Left kidney (tissue), 1 donor: ENCODE measurements at regions not wholly inside any gene's neighbourhood (a gene's known extent, or its start where the extent isn't known, plus 50 kb on each side); places are given as distances from the start of the nearest gene placed in this dataset.
"Not testable (repeated sequence)": the region's sequence is repeated elsewhere in the genome, so short reads cannot be mapped to it uniquely, and the experiment has no call there.

Experiments used
- DNase-seq: peaks from one replicate; pipeline ENCODE4 v3.0.0-alpha.2; 2013

DNA sequence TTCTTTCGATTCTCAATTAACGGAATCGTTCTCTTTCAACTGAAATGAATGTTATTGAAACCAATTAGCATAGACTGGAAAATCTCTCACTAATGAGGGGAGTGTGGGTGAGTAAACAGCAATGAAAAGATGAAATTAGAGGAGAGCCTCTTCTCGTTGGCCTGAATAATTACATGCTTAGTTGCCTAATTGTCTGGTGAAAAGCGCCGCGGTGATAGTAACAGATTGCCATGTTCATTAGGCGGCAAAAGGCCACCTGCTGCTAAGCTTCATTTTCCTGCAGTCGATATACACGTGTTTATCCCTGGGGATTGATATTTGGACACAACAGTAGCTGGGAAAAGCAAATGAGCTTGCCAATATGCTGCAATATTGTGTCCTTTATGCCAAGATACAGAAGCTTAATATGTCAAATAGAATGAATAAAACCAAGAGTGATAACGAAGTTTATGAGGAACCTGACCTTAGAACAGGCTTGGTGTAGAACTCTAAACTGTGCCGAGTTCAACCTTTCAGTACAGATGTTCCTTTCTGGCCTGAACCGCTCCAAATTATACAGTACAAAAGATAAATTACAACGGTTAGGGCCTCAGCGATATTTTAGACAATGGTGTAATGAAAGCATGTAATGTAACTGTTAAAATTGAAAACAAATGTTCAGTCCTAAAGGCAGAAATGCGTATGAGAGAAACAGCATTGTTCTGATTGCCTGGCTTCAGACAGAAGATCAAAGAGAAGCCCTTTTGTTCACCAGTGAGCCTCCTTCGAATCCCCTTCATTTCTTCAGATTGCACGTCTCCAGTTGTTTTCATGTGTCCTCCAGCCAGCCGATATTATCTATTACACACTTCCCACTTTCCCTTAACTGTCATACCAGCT is 185.2 kb downstream of the SHOX2 start:
- DNase-seq, result no peak

DNA sequence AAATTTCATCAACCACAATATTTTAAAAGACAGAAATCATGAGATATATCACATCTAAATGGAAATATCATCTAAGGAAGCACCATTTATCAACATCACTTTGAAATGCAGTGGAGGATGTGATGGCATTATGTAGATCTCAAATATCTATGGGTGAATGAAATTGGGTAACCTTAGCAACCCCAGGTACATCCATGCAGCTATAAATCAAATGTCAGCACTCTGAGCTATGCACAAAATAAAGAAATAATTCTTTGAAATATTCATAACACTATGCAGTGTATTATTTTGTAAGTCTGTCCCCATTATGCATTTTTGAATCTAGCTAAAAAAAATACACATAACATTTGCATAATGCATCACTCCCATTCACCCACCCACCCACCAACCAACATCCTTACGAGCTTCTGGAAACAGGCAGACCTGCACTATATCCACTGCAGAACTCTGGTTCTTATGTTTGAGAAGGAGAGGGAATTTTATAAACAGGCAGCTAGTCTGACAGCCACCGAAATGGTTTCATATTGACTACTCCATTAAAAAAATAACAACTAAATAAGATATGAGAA is 186.8 kb downstream of the SHOX2 start:
- no peak for DNase-seq

DNA sequence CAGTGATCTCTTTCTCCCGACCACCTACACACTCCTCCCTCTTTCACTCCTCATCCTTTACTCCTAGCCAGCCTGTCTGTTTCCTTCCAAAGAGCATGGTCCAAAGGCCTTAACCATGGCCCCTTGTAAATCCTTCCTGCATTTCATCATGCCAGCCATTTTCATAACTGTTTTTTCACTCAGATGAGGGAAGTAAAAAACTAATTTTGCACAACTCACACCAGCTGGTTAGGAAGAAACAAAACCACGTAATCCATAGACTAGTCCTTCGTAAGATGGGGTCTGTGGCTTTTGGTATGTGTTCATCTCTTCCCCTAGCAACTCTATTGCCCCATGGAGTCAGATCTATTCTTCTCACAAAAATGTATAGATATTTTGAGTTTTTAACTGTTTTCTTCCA is 187.8 kb downstream of the SHOX2 start:
- no peak for DNase-seq

DNA sequence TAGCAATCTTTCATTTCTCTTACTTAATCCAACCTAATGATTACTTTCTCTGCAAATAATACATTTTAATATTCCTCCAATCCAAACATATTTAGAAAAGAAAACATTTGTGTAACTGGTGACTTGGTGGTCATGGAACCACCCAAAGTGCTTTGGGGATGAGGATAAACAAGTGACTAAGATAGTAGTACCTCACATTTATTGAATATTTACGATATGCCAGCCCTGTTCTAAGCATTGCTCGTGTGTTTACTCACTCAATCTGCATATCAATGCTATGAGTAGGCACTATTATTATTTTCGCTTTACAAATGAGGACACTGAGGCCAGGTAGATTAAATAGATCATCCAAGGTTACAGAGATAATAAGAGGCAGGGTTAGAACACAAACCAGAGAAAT is 189.5 kb downstream of the SHOX2 start:
- DNase-seq, result no peak

DNA sequence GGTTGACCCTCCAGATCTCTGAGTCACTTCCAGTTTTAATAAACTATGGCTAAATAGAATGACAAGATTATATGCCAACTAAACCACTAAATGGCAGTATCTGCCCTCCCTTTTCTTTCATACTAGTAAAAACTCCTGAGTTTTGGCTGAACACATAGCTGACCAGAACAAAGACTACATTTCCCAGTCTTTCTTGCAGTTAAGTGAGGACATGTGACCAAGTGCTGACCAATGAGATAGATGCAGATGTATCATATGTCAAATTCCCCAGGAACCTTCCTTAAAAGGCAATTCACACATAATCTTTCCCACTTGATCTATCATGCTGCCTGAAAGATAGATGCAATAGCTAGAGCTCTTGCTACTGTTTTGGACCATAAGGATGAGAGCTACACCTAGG is 191.3 kb downstream of the SHOX2 start:
- DNase-seq, result no peak

DNA sequence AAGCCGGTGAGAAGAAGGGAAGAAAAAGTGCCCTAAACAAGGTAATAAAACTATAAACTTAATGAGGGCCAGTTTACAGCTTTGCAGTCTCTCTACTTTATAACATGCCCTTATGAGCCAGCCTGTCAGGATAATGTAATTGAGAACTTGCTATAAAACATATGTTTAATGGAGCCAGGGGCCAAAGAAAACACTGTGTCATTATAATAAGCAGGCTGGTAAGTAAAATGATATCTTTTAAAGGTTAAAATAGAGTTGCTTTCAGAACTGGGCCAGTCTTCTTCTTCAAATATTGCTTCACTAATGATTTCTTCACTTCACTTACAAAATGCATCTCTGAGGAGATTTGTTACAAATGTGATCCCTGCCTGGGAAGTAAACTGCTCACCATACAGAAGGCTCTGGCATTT is 192.5 kb downstream of the SHOX2 start:
- DNase-seq, result peak; percentile 61

DNA sequence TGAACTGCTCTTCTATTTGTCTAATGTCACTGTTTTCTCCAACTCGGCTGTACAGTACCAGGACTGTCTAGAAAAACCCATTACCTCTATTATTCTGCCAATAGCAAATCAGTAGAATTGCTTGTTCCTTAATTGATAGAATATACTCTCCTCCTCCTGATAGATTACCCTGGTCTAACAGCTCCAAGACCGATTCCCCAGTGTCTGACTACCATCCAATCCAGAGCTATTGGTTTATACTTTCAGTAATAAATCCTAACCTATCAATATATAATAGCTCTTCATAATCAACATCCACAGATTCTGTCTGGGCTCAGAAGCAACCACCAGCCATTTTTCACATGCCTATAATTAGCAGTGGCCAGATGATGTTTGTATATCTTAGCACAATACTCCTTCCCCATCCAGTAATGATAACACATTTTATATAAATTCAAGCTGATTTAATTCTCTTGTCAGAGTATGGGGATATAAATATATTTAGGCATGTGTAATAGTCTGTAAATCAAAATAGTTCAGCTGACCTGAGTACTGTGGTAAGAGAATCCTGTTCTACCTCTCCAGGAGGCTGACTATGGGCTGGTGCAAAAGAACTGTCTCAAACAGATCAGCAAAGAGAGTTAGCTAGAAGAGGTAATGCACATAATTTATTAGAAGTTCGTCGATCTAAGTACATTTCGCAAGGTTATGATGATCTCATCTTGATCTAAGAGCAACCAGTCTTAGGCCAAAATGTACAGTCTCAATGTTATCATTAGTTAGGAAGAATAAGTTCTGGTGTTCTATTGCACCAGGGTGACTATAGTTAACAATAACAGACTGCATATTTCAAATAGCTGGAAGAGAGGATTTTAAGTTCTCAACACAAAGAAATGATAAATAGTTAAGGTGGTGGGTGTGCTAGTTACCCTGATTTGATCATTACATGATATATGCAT is 193.4 kb downstream of the SHOX2 start:
- no peak for DNase-seq

DNA sequence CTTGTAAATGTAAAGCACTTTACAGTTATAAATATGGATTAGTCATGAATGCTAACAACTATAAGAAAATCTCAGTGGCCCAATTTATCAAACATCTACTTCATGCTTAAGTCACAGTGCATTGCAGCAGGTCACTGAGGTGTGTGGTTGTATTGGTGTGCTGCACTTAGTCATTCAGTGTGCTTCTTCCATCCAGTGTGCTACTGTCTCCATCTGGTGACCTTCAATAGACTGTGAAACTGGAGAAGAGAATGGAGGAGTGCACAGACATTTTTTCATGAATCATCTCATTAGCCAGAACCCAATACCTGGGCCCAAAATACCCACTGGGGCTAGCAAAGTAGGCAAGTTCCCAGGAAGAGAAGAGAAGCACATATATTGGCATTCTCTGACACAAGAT is 199.6 kb downstream of the SHOX2 start:
- no peak for DNase-seq

DNA sequence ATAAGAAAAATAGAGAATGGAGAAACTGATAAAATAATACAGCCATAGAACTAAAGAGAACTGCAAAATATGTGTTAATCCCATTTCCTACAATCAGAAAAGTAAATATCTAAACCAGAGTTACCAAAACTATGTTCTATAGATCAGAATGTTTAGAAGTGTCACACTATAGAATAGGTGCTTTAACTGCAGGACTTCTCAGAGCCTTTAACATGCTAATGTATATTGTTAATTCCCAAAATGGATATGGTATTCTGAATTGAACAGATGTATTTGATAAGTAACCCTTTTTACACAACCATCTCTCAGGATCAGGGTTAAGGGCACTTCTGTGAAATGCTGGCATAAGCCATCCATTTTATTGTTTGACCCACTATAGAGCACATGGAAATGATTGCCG is 200.3 kb downstream of the SHOX2 start:
- no peak for DNase-seq

DNA sequence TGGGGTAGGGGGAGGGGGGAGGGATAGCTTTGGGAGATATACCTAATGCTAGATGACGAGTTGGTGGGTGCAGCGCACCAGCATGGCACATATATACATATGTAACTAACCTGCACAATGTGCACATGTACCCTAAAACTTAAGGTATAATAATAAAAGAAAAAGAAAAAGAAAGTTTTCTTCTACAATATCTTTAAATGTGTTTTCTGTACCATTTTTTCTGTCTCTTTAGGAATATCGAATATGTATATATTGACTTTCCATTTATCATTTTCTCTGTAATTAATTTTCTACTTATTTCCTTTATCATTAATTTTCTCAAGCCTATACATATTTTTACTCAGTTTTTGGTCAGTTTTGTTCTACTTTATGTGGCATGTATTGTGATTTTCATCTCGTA is 203.5 kb downstream of the SHOX2 start:
- DNase-seq, result not testable (repeated sequence)

DNA sequence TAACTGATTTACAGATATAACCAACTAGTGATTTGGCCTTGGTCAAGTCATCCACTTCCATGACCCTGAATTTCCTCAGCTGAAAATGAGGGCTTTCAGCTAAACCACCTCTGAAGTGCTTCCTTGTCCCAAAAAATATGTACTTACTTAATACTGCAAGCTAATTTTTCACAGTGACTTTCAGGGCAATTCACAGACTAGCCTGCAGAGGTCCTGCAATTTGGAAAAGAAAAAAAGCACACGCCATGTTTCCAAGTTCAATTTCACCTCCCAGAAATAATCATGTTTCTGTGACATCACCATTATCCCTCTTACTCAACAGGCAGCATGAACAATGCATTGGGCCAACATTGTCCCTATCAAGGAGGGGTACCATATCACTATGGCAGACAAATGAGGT is 218.2 kb downstream of the SHOX2 start:
- DNase-seq, result no peak

DNA sequence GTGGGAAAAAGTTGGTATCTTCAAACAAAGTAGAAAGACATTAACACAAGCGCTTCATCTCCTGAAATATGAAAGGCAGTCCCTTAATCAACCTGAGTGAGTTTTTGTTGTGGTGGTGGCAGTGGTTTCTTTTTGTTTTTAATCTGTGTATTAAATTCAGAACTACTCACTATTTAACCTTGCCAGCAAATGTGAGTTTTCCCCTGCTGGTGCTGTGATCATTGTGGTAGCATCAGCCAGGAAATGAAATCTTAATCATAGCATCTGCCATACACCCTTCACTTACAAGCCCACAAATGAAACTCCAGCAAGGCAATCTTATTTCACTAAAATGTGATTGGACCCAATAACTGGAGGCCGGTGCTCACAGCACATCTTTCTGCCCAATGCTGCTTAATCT is 229.7 kb downstream of the SHOX2 start:
- DNase-seq, result no peak

DNA sequence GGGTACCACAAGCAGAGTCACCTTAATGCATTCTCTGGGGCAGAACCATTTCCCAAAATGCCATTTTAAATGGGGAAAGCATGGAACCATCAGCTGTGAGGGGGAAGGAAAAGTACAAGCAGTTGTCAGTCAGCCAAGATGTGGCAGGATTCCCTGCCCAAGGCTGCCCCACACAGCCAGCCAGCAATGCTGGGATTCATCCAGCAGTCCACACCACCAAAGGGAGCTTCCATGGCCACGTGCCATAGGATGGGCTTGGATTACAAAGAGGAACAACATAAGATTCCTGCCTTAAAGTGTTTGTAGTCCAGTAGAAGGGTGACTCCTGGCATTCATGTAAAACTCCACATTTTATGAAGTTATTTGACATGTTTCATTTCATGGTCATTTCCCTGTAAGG is 233.3 kb downstream of the SHOX2 start:
- no peak for DNase-seq

DNA sequence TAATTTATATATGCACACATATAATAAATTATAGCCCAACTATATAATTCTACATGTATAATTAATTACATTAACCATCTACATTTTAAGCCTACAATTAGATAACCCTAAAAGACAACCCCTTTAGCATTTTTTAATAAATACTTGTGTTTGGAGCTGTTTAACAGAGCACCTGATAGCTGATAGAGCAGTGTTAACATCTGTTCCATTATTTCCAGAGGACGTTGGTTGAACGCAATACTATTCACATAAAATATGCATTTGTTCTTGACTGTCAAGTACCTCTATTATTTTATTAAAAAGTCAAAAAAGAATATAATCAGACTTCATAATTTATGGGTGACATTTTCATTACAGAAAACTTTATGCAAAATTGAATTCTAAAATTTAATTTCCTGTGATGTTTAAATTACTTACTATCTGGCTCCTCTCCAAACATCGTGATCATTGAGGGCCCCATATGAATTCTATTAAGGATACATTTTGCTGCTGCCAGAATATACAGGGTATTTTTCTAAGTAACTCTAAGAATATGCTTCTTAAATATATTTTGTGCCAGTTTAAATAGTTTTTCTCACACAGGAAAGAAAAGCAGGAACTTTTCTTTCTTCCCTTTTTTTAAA is 234.3 kb downstream of the SHOX2 start:
- DNase-seq, result no peak

DNA sequence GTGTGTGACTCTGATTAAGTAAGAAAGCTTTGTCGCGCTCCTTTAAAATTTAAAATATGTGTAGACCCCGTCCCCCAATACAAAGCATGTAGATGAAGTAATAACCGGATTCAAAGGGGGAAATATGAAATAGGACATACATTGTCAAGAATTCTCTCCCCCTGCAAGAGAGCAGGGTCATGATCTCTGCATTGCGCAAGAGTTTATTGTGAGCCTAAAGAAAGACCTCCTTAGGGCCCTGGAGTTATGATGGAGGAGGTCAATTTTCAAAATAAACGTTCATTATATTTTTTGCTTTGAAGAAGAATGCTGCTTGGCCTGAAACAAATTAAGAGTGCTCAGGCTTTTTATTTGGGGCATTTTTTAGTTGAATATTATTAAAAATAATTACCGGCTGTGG is 235.0 kb downstream of the SHOX2 start:
- no peak for DNase-seq

DNA sequence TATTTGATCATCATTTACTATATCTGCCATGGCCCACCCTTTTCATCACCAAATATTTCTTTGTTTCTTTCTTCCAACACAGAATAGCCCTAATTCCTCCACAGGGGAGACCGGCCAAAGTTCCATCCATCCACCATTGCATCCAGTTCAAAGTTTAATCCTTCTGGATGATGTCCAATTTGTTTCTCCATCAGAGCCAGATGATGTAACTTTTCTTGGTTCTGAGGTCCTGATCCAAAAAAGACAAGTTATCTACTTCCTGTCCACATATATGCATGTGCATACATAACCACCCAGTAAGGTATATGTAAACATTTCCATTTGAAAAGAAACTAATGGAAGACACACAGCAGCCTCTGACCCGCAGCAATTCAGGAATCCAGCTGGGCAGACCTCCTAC is 237.3 kb downstream of the SHOX2 start:
- DNase-seq, result no peak

DNA sequence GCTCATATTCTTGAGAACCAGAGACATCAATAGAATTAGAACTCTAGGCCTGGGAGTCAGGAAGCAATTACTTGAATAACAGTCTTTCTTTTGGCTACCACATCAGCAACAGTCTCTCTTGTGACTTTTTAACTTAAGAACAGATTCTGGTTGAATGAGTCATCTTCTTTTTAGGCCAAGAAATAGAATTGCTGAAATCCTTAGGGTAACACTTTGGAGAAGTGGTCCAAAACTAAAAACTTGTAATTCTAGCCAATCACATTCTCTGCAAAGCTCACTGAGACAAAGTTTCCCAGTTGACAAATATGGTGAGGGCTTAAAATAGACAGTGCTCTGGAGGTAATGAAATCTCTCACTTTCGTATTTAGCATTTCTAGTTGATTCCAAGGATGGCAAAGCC is 238.0 kb downstream of the SHOX2 start:
- no peak for DNase-seq

DNA sequence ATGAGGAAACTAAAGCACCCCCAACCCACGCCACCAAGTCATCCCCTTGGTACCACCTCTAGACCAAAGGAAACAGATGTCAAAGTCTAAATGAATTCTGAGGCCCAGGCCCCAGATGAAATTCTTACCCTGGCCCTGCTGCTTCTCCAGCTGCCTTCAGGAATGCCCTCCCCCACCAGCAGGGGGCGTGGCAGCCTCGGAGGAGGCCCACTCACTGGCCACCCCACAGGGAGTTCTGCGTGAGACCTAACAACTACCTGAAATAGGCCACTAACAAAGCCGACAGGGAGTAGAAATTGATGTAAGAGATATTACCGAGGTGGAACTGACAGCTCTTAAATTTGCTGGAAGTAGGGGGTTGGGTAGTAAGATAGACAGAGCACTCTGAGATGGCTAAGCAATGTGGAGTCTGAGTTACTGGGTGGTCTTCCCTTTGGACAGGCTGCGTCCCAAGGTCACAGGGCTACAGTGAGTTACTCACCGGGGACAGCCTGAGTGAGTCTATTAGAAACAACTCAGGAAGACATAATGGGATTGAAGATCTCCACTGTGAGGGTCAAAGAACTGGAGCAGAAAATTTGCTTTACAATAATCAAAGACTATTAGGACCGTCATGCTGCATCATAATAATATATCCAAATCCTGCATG is 240.7 kb downstream of the SHOX2 start:
- no peak for DNase-seq

DNA sequence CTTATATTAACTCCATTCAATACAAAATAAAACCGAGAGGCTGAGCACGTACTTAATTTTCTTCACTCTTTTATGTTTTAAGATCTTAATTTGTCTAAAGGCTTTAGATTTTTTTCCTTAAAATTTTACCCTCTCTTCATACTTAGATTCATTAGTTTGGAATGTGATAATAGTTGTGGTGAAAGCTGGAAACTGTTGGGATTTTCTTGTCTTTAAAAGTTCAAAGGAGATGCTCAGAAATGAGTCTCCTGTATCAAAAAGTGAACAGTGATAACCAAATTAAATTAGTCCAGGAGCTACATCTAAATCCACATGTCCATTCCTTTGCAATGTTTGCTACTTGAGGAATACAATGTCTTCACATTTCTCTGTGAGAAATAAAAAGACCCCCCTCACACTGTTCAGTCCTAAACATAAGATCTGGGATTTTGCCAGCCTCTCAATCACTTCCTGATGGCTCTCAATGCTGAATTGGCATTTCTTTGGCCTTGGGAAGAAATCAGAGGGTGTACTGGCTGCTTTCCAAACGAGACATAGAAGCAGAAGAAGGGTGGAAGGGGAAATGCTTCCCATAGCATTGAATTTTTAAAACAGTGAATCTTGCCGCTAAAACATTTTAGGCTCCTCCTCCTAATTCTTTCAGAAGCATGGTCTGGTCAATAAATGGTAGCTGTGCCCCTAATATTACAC is 245.0 kb downstream of the SHOX2 start:
- no peak for DNase-seq

DNA sequence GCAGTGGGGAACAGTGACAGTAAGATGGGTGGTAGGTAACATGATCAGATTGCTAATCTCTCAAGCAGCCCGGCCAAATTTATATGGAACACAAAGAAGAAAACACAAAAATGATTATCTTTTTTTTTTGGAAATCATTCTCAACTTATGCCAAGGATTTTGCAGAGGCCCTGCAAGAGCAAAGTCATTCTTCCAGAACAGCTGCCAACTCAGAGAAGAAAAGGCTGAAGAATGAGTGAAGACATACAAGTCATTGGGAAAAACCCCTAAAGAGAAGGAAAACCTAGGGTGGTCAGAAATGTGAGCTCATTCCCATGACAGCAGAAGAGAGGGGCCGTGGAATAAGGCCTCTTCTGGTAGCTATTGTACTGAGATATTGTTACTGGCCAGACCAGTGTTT is 246.7 kb downstream of the SHOX2 start:
- no peak for DNase-seq

DNA sequence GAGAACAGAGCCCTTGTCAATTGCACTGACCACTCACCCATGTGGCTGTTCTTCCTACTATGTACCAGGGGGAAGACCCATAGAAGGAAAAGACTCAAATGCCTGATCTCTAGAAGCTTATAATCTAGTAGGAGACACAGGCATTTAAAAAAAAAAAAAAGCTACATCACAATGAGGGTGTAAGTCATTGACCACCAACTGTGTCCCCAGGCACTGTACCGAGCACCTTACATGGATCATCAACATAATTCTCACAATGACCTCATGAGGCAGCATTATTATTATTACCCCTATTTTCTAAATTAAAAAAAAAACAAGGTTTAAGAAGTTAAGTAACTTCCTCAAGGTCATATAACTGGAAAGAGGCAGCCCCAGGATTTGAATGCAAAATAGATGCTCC is 247.4 kb downstream of the SHOX2 start:
- DNase-seq, result no peak
